ENCODE measurements at regions not wholly inside any gene's neighbourhood (a gene's known extent, or its start where the extent isn't known, plus 50 kb on each side); places are given as distances from the start of the nearest gene placed in this dataset.

DNA sequence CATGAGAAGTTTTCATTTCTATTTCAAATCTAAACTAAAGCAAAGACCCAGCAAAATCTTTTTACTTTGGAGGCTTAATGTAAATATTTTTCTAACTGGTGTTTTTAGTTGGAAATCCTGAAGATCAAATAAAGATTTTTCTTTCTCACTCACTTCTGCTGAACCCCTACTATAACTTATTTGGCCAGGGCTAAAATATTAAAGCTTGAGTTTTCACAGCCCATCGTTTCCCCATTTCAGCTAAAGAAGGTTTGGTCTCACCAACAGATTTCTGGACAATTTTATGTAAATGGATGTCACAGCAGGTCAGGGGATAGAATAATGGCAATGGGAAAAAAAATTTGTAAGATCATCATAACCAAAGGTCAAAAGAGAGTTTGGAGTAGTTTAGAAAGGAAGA lies 92.7 kb upstream of the DCN start:
- FAIRE-seq (no peak), DNase-seq (ENCODE audit: insufficient read length, low spot score) (no peak)
- no peak for TF ChIP-seq POU2F2 (IDR thresholded peaks at IDR 0.05; ENCODE audit: low read depth, low read length)
- TF ChIP-seq TAF1 (IDR thresholded peaks at IDR 0.05; ENCODE audit: low read depth, low read length): no peak
- no peak for TF ChIP-seq POLR2AphosphoS5 (IDR thresholded peaks at IDR 0.05; ENCODE audit: low read depth, low read length)
- no peak for TF ChIP-seq POLR2A (IDR thresholded peaks at IDR 0.05; ENCODE audit: low read depth, low read length)
- TF ChIP-seq SPI1 (IDR thresholded peaks at IDR 0.05; ENCODE audit: low read depth, low read length): no peak
- TF ChIP-seq PAX5 (IDR thresholded peaks at IDR 0.05; ENCODE audit: insufficient read depth, low read length, severe bottlenecking): no peak

DNA sequence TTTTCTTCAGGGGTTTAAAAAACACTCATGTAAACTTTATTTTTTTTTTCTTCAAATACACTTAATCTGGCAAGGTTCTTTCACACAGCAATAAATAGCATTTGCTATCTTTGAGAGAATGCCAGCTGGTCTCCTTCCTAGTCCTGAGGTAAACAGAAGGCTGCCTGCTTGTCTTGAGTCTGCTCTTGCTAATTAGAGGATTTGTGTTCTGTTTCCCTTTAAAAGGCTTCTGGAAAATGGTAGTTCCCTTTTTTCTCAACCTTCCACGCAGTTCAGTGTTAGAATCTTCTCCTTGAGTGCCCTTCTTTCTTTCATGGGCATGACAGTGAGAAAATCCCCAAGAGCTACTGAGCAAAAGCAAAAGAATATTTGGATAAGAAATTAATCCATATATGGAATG lies 92.3 kb upstream of the DCN start:
- DNase-seq (ENCODE audit: insufficient read length, low spot score) (no peak), FAIRE-seq (no peak)
- TF ChIP-seq TAF1 (IDR thresholded peaks at IDR 0.05; ENCODE audit: low read depth, low read length): no peak

DNA sequence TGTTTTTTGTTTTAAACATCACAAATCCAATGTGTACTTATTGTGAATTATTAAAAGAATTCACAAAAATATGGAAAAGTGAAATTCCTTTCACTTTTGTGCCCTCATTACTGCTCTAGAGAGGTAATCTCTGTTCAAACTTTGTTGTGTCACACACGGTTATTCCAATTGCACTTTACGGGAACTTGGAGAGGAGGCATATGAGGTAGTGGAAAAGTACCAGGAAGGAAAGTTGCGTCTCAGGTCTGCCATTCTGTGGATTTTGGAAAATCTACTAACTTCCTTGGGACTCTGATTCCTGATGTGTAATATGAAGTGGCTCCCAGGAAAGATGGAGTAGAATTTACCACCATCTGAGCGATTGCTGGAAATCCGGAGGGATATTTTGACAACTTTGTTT lies 90.9 kb upstream of the DCN start:
- no peak for DNase-seq (ENCODE audit: insufficient read length, low spot score)
- FAIRE-seq: no peak

DNA sequence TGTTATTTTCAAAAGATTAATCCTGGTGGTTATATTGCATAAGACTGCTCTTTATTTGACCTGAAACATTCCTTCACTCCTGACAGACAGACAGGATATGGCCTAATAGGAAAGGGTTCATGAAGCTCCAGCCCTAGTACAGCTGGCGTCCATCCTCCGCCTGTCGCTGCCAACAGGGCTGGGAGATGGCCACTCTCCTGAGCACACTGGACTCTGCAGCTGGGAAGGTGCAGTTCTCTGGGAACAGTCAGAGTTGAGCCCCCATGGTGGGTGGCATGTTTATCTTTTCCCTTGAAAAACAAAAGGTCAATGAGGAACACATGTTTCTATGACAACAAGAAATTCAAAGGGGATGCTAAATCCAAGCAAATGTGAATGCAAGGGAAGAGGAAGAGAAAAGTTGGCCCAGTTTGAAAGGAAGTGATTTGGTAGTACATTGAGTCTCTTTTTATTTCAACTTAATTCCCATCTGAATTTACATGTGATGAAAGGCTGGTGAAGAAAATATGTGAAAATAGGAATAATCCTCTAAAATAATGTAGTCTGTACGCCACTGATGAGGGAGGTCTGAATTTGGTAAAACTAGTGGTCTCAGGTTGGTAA lies 89.9 kb upstream of the DCN start:
- TF ChIP-seq POLR2A (IDR thresholded peaks at IDR 0.05; ENCODE audit: low read depth, low read length): no peak
- no peak for TF ChIP-seq TAF1 (IDR thresholded peaks at IDR 0.05; ENCODE audit: low read depth, low read length)
- no peak for TF ChIP-seq SPI1 (IDR thresholded peaks at IDR 0.05; ENCODE audit: low read depth, low read length)
- TF ChIP-seq POU2F2 (IDR thresholded peaks at IDR 0.05; ENCODE audit: low read depth, low read length): no peak
- no peak for TF ChIP-seq PAX5 (IDR thresholded peaks at IDR 0.05; ENCODE audit: insufficient read depth, low read length, severe bottlenecking)
- TF ChIP-seq POLR2AphosphoS5 (IDR thresholded peaks at IDR 0.05; ENCODE audit: low read depth, low read length): no peak
- FAIRE-seq (no peak), DNase-seq (ENCODE audit: insufficient read length, low spot score) (no peak)

More for the DNA sequence above, 90.9 kb upstream of the DCN start:
- TF ChIP-seq TAF1 (IDR thresholded peaks at IDR 0.05; ENCODE audit: low read depth, low read length) (no peak), POLR2A (IDR thresholded peaks at IDR 0.05; ENCODE audit: low read depth, low read length) (no peak), SPI1 (IDR thresholded peaks at IDR 0.05; ENCODE audit: low read depth, low read length) (no peak), POU2F2 (IDR thresholded peaks at IDR 0.05; ENCODE audit: low read depth, low read length) (no peak), PAX5 (IDR thresholded peaks at IDR 0.05; ENCODE audit: insufficient read depth, low read length, severe bottlenecking) (no peak), POLR2AphosphoS5 (IDR thresholded peaks at IDR 0.05; ENCODE audit: low read depth, low read length) (no peak)

DNA sequence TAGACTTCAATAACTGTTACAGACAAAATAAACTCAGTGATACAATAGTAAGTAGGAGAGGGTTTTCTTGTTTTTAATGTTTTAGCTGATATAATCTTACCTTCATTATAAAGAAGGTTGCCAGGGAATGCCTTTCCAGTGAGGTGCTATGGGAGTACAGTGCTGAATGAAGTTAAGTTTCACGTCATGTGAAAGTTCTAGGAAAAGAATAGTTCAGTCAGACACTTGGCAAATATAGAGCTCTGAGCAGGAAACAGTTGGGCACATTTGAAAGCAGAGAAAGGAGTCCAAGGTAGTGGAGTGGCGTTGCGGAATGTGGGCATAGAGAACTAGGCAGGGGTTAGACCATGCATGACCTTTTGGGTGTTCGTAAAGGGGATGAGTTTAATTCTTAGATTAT lies 88.6 kb upstream of the DCN start:
- DNase-seq (ENCODE audit: insufficient read length, low spot score) (no peak), FAIRE-seq (no peak)
- TF ChIP-seq SPI1 (IDR thresholded peaks at IDR 0.05; ENCODE audit: low read depth, low read length): no peak
- TF ChIP-seq POLR2A (IDR thresholded peaks at IDR 0.05; ENCODE audit: low read depth, low read length): no peak
- no peak for TF ChIP-seq POLR2AphosphoS5 (IDR thresholded peaks at IDR 0.05; ENCODE audit: low read depth, low read length)
- no peak for TF ChIP-seq POU2F2 (IDR thresholded peaks at IDR 0.05; ENCODE audit: low read depth, low read length)

DNA sequence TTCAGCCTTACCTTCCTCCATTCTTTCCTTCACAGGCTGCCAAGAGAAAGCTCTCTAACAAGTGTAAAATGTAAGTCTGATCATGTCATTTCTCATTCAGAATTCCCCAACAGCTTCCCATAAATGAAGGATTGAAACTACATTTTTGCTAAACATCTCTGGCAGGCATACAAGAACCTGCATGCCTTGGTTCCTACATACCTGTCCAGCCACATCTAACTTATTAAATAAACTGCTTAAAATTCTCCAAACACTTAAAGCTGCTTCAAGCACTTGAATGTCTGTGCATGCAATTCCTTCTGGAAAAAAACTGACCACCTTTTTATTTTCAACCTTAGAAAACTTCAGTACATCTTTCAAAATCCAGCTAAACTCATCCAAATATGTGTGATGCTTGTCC lies 84.4 kb upstream of the DCN start:
- no peak for FAIRE-seq

DNA sequence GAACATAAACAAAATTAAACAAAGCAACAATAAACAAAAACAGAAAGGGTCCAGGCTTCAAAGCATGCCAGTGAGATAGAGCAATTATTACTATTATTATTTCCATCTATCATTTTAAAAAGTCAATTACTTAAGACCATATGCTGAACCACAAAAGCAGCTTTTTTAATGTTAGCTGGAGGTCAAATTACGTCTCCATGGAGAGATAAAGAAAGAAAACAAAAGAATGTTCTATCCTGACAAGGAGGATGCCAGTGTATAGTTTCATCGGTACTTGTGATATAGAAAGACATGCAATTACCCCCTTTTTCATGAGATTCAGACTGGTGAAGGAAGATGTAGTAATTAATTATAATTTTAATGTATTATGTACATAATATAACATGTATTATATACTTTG lies 81.6 kb upstream of the DCN start:
- no peak for TF ChIP-seq POU2F2 (IDR thresholded peaks at IDR 0.05; ENCODE audit: low read depth, low read length)
- no peak for TF ChIP-seq POLR2A (IDR thresholded peaks at IDR 0.05; ENCODE audit: low read depth, low read length)
- no peak for TF ChIP-seq SPI1 (IDR thresholded peaks at IDR 0.05; ENCODE audit: low read depth, low read length)
- no peak for TF ChIP-seq PAX5 (IDR thresholded peaks at IDR 0.05; ENCODE audit: insufficient read depth, low read length, severe bottlenecking)
- no peak for TF ChIP-seq POLR2AphosphoS5 (IDR thresholded peaks at IDR 0.05; ENCODE audit: low read depth, low read length)
- TF ChIP-seq TAF1 (IDR thresholded peaks at IDR 0.05; ENCODE audit: low read depth, low read length): no peak
- no peak for DNase-seq (ENCODE audit: insufficient read length, low spot score)
- no peak for FAIRE-seq

More for the DNA sequence above, 84.4 kb upstream of the DCN start:
- no peak for DNase-seq (ENCODE audit: insufficient read length, low spot score)
- TF ChIP-seq POLR2AphosphoS5 (IDR thresholded peaks at IDR 0.05; ENCODE audit: low read depth, low read length) (no peak), SPI1 (IDR thresholded peaks at IDR 0.05; ENCODE audit: low read depth, low read length) (no peak), PAX5 (IDR thresholded peaks at IDR 0.05; ENCODE audit: insufficient read depth, low read length, severe bottlenecking) (no peak), TAF1 (IDR thresholded peaks at IDR 0.05; ENCODE audit: low read depth, low read length) (no peak), POLR2A (IDR thresholded peaks at IDR 0.05; ENCODE audit: low read depth, low read length) (no peak), POU2F2 (IDR thresholded peaks at IDR 0.05; ENCODE audit: low read depth, low read length) (no peak)

DNA sequence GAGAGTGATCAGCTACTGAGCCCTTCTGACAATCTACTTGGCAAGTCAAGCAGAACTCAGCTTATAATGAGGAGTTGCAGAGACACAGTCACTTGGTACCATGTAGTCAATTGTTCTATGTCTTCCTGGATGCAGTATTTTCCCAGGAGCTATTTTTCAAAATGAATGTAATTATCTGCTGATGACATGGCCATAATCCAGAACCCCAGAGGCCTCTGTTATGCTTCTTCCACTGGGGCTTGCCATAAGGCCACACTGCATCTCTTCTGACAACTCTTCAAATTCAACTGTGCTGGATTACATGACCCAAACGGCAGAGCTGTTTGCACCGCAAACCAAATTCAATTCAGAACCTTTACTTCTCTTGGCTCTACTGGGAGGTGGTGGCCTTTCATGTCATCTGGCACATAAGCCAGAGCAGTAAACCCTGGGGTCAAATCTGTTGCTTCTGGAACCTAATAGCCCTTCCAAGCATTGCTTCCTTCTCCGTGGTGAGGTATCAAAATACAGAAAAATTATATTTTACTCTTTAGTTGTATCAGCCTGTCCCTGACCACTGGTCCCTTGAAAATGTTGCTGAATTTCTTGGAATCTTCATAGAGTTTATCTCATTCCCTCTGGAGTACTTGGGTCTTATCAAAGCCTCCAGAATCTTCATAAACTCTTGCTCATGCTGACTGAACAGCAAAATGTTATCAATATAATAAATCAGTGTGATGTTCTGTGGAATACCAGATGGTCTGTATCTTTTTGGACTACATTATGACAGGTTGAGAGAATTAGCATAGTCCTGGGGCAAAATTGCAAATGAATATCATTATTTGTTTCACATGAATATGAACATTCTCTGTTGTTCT lies 79.4 kb upstream of the DCN start:
- TF ChIP-seq SPI1 (IDR thresholded peaks at IDR 0.05; ENCODE audit: low read depth, low read length): no peak
- no peak for TF ChIP-seq TAF1 (IDR thresholded peaks at IDR 0.05; ENCODE audit: low read depth, low read length)
- no peak for TF ChIP-seq POLR2A (IDR thresholded peaks at IDR 0.05; ENCODE audit: low read depth, low read length)
- no peak for TF ChIP-seq POLR2AphosphoS5 (IDR thresholded peaks at IDR 0.05; ENCODE audit: low read depth, low read length)
- no peak for TF ChIP-seq PAX5 (IDR thresholded peaks at IDR 0.05; ENCODE audit: insufficient read depth, low read length, severe bottlenecking)
- no peak for FAIRE-seq
- no peak for DNase-seq (ENCODE audit: insufficient read length, low spot score)

DNA sequence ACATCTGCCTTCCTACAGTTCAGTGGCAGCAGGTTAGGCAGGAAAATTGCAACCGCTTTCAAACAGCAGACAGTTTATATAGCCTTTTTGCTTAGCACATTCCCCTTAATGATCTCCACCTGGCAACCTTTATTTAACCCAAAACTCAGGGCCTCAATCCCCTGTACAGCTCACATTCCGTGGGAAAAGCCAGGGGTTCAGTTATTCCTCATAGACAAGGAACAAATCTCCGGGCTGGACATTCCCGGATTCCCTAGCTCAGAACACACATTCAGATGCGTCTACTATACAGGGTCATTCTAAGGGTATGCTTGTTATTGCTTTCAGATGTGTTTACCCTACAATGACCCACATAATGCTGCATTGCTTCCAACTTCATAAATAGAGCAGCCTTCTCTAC lies 73.8 kb upstream of the DCN start:
- no peak for TF ChIP-seq PAX5 (IDR thresholded peaks at IDR 0.05; ENCODE audit: insufficient read depth, low read length, severe bottlenecking)
- no peak for FAIRE-seq
- no peak for DNase-seq (ENCODE audit: insufficient read length, low spot score)

DNA sequence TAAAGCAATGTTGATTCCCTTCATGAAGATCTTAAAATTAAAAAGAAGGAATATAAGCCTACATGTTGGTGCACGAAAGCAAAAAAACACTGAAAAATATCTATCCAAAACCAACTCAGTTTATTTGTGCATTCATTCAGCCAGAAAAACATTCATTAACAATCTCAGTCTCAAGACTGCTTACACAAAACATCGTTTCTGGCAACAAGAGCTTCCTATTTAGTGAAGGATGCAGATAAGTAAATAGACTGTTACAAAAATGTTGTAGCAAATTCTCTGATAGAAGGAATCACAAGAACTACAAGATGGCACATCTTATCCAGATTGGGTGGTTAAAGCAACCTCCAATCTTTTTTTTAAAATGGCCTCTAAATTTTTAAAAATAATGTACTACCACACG lies 69.7 kb upstream of the DCN start:
- FAIRE-seq: no peak
- TF ChIP-seq PAX5 (IDR thresholded peaks at IDR 0.05; ENCODE audit: insufficient read depth, low read length, severe bottlenecking): no peak
- DNase-seq (ENCODE audit: insufficient read length, low spot score): no peak

Data from GM12891 (cell line).